SK-N-SH (cell line): ENCODE measurements at regions not wholly inside any gene's neighbourhood (a gene's known extent, or its start where the extent isn't known, plus 50 kb on each side); places are given as distances from the start of the nearest gene placed in this dataset.

Experiments
- CTCF ChIA-PET: fragments of 300-600, 350-600 bp; formaldehyde crosslinking; extraction: SDS; loops from one replicate; lab custom pipeline; 2021; lab: Yijun Ruan, JAX
- POLR2A ChIA-PET: fragments of 350-600 bp; sonication (Branson Sonifier 250); formaldehyde crosslinking; extraction: SDS; loops from one replicate; lab custom pipeline; 2020; ENCODE audit warnings: antibody characterized with exemption, inconsistent platforms; lab: Yijun Ruan, JAX
- DNase-seq: peaks from one replicate; pipeline ENCODE4 v3.0.0; 2012
- H2AFZ ChIP-seq: fragments of 200-600 bp; sonication (generic); 2 replicates; pipeline ENCODE4 v1.8.1; 2016; ENCODE audit warnings: antibody characterized with exemption, mild to moderate bottlenecking, low read depth
- H3F3A ChIP-seq: fragments of 200-600 bp; sonication (generic); replicated peaks from 2 replicates; pipeline ENCODE3; 2016; ENCODE audit warnings: antibody characterized with exemption, mild to moderate bottlenecking; ENCODE audit not compliant: insufficient read depth
- H3K27ac ChIP-seq, 2 experiments: fragments of 200-500 bp in 1 of 2; fragments of 200-600 bp in 1 of 2; sonication (Bioruptor generic) in 1 of 2; sonication (generic), shearing (Covaris generic) in 1 of 2; 2 replicates each; pipeline versions ENCODE4 v1.5.1 to v1.6.1; 2014 to 2016; ENCODE audit warnings: low read depth in 2 of 2, inconsistent platforms in 1 of 2, low read length in 1 of 2, mild to moderate bottlenecking in 1 of 2, mixed read lengths in 1 of 2
- H3K27me3 ChIP-seq: fragments of 200-600 bp; sonication (generic), shearing (Covaris generic); 2 replicates; pipeline ENCODE4 v1.6.1; 2016; ENCODE audit warnings: mixed run types; ENCODE audit not compliant: insufficient read depth
- H3K36me3 ChIP-seq, 2 experiments: fragments of 200-500 bp in 1 of 2; fragments of 200-600 bp in 1 of 2; sonication (Bioruptor generic) in 1 of 2; sonication (generic) in 1 of 2; replicated peaks in 1 of 2; 2 replicates each; pipeline versions ENCODE3 to v1.5.1; 2014 to 2016; ENCODE audit warnings: low read length in 1 of 2, mild to moderate bottlenecking in 1 of 2; ENCODE audit not compliant: insufficient read depth in 2 of 2, control insufficient read depth in 1 of 2
- H3K4me1 ChIP-seq, 2 experiments: fragments of 200-500 bp in 1 of 2; fragments of 200-600 bp in 1 of 2; sonication (Bioruptor generic) in 1 of 2; sonication (generic), shearing (Covaris generic) in 1 of 2; 2 replicates each; pipeline versions ENCODE4 v1.5.1 to v1.6.1; 2014 to 2016; ENCODE audit warnings: low read depth in 1 of 2, low read length in 1 of 2, mixed run types in 1 of 2; ENCODE audit not compliant: insufficient read depth in 2 of 2, control insufficient read depth in 1 of 2
- H3K4me2 ChIP-seq: fragments of 200-600 bp; sonication (generic), shearing (Covaris generic); 2 replicates; pipeline ENCODE4 v1.6.1; 2017; ENCODE audit warnings: mixed run types
- H3K4me3 ChIP-seq, 2 experiments: fragments of 200-500 bp in 1 of 2; fragments of 200-600 bp in 1 of 2; sonication (Bioruptor generic) in 1 of 2; sonication (generic), shearing (Covaris generic) in 1 of 2; 2 replicates each; pipeline versions ENCODE4 v1.5.1 to v1.8.1; 2014 to 2016; ENCODE audit warnings: low read depth in 2 of 2, inconsistent platforms in 1 of 2, low read length in 1 of 2, mild to moderate bottlenecking in 1 of 2, mixed read lengths in 1 of 2, moderate library complexity in 1 of 2
- H3K79me2 ChIP-seq: fragments of 200-600 bp; sonication (generic); 2 replicates; pipeline ENCODE4 v1.8.1; 2017; ENCODE audit warnings: mild to moderate bottlenecking; ENCODE audit not compliant: insufficient read depth
- H3K9ac ChIP-seq: fragments of 200-600 bp; sonication (generic); 2 replicates; pipeline ENCODE4 v1.6.1; 2017; ENCODE audit warnings: mixed run types
- H3K9me2 ChIP-seq: fragments of 200-600 bp; sonication (generic); 2 replicates; pipeline ENCODE4 v1.6.1; 2017; ENCODE audit warnings: mixed run types
- H3K9me3 ChIP-seq: fragments of 200-600 bp; sonication (generic); 2 replicates; pipeline ENCODE4 v1.6.1; 2017; ENCODE audit warnings: mixed run types, mild to moderate bottlenecking, moderate library complexity
- H4K20me1 ChIP-seq: fragments of 200-600 bp; sonication (generic); 2 replicates; pipeline ENCODE4 v1.6.1; 2017; ENCODE audit warnings: mild to moderate bottlenecking, mixed run types; ENCODE audit not compliant: insufficient read depth
- ELF1 ChIP-seq: IDR thresholded peaks from 2 replicates; pipeline ENCODE4 v1.4.0; 2012
- EP300 ChIP-seq, 2 experiments: IDR thresholded peaks; 2 replicates each; pipeline versions ENCODE4 v1.4.0 to v1.6.1; 2012; ENCODE audit warnings: borderline replicate concordance in 1 of 2, low read depth in 1 of 2, low read length in 1 of 2
- EZH2phosphoT487 ChIP-seq: fragments of 200-600 bp; sonication (generic); IDR thresholded peaks from 2 replicates; pipeline ENCODE4 v1.6.1; 2017; ENCODE audit warnings: low read depth, mixed run types, mild to moderate bottlenecking, antibody characterized with exemption, moderate library complexity, borderline replicate concordance
- FOSL2 ChIP-seq: IDR thresholded peaks from 2 replicates; pipeline ENCODE4 v1.4.0; 2012; ENCODE audit warnings: low read depth, mild to moderate bottlenecking, moderate library complexity, borderline replicate concordance
- FOXM1 ChIP-seq: IDR thresholded peaks from 2 replicates; pipeline ENCODE4 v1.4.0; 2012; ENCODE audit warnings: low read depth, mild to moderate bottlenecking
- GABPA ChIP-seq: IDR thresholded peaks from 2 replicates; pipeline ENCODE4 v1.4.0; 2012; ENCODE audit warnings: low read depth, mild to moderate bottlenecking
- GATA2 ChIP-seq: sonication (generic); formaldehyde crosslinking; IDR thresholded peaks from 2 replicates; pipeline ENCODE4 v1.5.0; 2020; ENCODE audit warnings: mild to moderate bottlenecking, missing genetic modification reagents
- MEF2A ChIP-seq: IDR thresholded peaks from 2 replicates; pipeline ENCODE4 v1.4.0; 2012; ENCODE audit warnings: low read depth, borderline replicate concordance
- NFIC ChIP-seq: IDR thresholded peaks from 2 replicates; pipeline ENCODE4 v1.4.0; 2012; ENCODE audit warnings: borderline replicate concordance
- NRF1 ChIP-seq: IDR thresholded peaks from 2 replicates; pipeline ENCODE4 v1.6.1; 2012; ENCODE audit warnings: low read depth, mild to moderate bottlenecking, low read length
- RAD21 ChIP-seq: IDR thresholded peaks from 2 replicates; pipeline ENCODE4 v1.6.1; 2012; ENCODE audit warnings: mild to moderate bottlenecking, low read length
- RCOR1 ChIP-seq: fragments of 150-350 bp; IDR thresholded peaks from 2 replicates; pipeline ENCODE4 v1.6.1; 2017; ENCODE audit warnings: antibody characterized with exemption, low read length
- RFX5 ChIP-seq: IDR thresholded peaks from 2 replicates; pipeline ENCODE4 v1.6.1; 2012; ENCODE audit warnings: mild to moderate bottlenecking, improper control_type of control experiment, low read length
- RXRA ChIP-seq: IDR thresholded peaks from 2 replicates; pipeline ENCODE4 v1.4.0; 2012; ENCODE audit warnings: low read depth, mild to moderate bottlenecking, borderline replicate concordance
- TCF12 ChIP-seq: IDR thresholded peaks from 2 replicates; pipeline ENCODE4 v1.4.0; 2012
- YY1 ChIP-seq: IDR thresholded peaks from 2 replicates; pipeline ENCODE4 v1.4.0; 2012; ENCODE audit warnings: low read depth, mild to moderate bottlenecking
- TF ChIP-seq, protein P1 (sequence below): fragments of 150-350 bp; IDR thresholded peaks from 2 replicates; pipeline ENCODE4 v1.6.1; 2016; ENCODE audit warnings: mild to moderate bottlenecking, low read depth, low read length
- TF ChIP-seq, protein P2 (sequence below): IDR thresholded peaks from 2 replicates; pipeline ENCODE4 v1.4.0; 2012; ENCODE audit warnings: low read depth, borderline replicate concordance
- TF ChIP-seq, protein P3 (sequence below): IDR thresholded peaks from 2 replicates; pipeline ENCODE4 v1.4.0; 2012; ENCODE audit warnings: low read depth, borderline replicate concordance

DNA sequence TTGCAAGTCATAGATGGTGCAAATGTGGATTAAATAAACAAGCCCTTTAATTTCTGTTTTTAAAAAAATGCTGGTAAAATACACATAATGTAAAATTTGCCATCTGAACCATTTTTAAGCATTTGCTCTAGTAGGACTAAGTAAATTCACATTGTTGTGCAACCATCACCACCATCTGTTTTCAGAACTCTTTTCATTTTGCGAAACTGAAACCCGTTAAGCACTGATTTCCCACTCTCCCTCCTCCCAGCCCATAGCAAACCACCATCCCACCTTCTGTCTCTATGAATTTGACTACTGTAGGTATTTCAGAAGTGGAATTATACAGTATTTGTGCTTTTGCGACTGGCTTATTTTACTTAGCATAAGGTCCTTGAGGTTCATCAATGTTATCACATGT lies 103.3 kb upstream of the CNTLN start (continued):
- TF ChIP-seq, protein P1, sequence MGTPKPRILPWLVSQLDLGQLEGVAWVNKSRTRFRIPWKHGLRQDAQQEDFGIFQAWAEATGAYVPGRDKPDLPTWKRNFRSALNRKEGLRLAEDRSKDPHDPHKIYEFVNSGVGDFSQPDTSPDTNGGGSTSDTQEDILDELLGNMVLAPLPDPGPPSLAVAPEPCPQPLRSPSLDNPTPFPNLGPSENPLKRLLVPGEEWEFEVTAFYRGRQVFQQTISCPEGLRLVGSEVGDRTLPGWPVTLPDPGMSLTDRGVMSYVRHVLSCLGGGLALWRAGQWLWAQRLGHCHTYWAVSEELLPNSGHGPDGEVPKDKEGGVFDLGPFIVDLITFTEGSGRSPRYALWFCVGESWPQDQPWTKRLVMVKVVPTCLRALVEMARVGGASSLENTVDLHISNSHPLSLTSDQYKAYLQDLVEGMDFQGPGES: no peak

DNA sequence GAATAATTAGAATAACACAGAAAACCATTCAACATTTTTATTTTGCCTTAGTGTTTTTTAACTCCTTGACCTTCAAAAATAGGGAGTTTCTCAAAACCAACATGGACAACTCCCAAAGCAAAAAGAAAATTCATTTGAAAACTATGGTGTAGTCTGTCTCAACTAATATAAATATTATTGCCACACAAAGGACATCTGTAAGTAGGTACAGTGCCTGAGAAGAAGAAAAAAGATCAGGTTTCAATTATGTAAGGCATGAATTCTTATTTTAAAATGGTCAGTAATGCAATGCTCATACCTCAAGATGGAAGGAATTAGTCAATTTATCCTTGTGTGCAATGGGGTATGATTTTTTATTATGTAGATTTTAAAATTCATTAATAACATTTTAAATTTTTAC lies 109.6 kb upstream of the CNTLN start:
- Histone ChIP-seq H4K20me1 (no peaks in the 10 kb centered on the region), H3F3A (no peaks in the 10 kb centered on the region), H3K4me3 (no peak overlapping the region), H3K27me3 (no peaks in the 10 kb centered on the region), H3K79me2 (no peaks in the 10 kb centered on the region), H3K4me1 (no peaks in the 10 kb centered on the region; a peak in 2 of 4 replicates), H3K9me2 (no peaks in the 10 kb centered on the region), H3K27ac (no peak overlapping the region), H3K4me2 (no peak overlapping the region), H2AFZ (no peak overlapping the region), H3K9me3 (no peaks in the 10 kb centered on the region), H3K9ac (no peak overlapping the region), H3K36me3 (no peaks in the 10 kb centered on the region)
- ChIA-PET CTCF (interaction anchor here (0.9 kb wide), 1 partner anchor 14 kb away, joined by 3 read pairs; no protein-coding TSS in a partner anchor), POLR2A (no interaction called here)
- no peak for TF ChIP-seq YY1
- no peak for TF ChIP-seq TCF12
- TF ChIP-seq, protein P2, sequence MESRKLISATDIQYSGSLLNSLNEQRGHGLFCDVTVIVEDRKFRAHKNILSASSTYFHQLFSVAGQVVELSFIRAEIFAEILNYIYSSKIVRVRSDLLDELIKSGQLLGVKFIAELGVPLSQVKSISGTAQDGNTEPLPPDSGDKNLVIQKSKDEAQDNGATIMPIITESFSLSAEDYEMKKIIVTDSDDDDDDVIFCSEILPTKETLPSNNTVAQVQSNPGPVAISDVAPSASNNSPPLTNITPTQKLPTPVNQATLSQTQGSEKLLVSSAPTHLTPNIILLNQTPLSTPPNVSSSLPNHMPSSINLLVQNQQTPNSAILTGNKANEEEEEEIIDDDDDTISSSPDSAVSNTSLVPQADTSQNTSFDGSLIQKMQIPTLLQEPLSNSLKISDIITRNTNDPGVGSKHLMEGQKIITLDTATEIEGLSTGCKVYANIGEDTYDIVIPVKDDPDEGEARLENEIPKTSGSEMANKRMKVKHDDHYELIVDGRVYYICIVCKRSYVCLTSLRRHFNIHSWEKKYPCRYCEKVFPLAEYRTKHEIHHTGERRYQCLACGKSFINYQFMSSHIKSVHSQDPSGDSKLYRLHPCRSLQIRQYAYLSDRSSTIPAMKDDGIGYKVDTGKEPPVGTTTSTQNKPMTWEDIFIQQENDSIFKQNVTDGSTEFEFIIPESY: no peak
- no peak for TF ChIP-seq EP300 (IDR thresholded peaks at IDR 0.05; ENCODE audit: borderline replicate concordance in 1 of 2, low read depth in 1 of 2, low read length in 1 of 2)
- TF ChIP-seq EZH2phosphoT487: no peak
- TF ChIP-seq GATA2 (CRISPR knock-in tag): no peak
- TF ChIP-seq GABPA: no peak
- TF ChIP-seq, protein P1: no peak
- TF ChIP-seq RAD21: no peak
- TF ChIP-seq MEF2A: no peak
- no peak for TF ChIP-seq FOXM1
- TF ChIP-seq, protein P3, sequence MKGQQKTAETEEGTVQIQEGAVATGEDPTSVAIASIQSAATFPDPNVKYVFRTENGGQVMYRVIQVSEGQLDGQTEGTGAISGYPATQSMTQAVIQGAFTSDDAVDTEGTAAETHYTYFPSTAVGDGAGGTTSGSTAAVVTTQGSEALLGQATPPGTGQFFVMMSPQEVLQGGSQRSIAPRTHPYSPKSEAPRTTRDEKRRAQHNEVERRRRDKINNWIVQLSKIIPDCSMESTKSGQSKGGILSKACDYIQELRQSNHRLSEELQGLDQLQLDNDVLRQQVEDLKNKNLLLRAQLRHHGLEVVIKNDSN: no peak
- no peak for TF ChIP-seq NRF1
- TF ChIP-seq NFIC: no peak
- no peak for TF ChIP-seq FOSL2
- TF ChIP-seq ELF1: no peak
- TF ChIP-seq RCOR1: no peak
- no peak for TF ChIP-seq RFX5
- TF ChIP-seq RXRA: no peak
- no peak for DNase-seq
